GM19463 (cell line): ENCODE measurements at regions not wholly inside any gene's neighbourhood (a gene's known extent, or its start where the extent isn't known, plus 50 kb on each side); places are given as distances from the start of the nearest gene placed in this dataset.
"Not testable (repeated sequence)": the region's sequence is repeated elsewhere in the genome, so short reads cannot be mapped to it uniquely, and the experiment has no call there.

Source experiments
- ATAC-seq: cut with Tn5 transposase; IDR thresholded peaks from one replicate; pipeline ENCODE4 v1.9.1; 2021; ENCODE audit warnings: mild to moderate bottlenecking, moderate library complexity; ENCODE audit not compliant: unreplicated experiment

GRCh38 chr3:150329408-150329807, 78.7 kb upstream of the TSC22D2 start:
- no peak for ATAC-seq

DNA sequence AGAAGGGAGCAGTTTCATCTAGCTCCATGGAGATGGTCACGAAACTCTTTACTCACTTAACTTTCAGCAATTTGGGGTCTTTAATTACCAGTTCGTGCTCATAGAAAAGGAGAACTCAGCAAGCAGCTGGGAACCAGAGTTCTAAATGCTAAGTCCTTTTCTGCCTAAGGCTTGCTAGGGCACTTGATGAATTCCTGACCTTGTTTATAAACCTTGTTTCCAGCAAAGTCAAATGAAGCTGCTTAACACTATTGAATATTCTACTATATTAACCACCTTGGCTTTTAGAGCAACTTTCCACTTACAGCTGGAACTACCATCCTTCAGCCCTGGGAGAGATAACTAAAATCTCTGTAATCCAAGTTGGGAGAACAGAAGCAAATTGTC, 79.5 kb upstream of the TSC22D2 start:
- no peak for ATAC-seq

- no peak for ATAC-seq
Measured at GRCh38 chr3:150327678-150328653, 80.1 kb upstream of the TSC22D2 start.

GRCh38 chr3:150324788-150325187, 83.3 kb upstream of the TSC22D2 start:
- no peak for ATAC-seq

DNA sequence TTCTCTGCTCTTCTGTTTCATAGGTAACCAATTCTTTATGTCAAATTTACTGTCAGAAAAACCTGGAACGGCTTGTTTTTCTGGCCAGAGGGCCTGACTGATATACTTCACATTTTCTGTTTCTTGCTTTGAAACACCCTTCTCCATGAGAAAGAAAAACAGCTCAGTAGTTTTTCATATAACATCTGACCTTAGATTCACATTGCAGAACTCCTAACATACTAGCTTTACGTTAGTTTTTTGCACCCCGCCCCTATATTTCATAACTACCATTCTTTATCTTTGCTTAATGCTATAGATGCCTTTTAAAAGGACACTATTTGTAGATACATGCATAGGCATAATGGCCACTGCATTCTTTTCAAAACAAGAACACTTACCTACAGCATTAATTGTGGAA, 83.9 kb upstream of the TSC22D2 start:
- ATAC-seq: no peak

- no peak for ATAC-seq
Measured at GRCh38 chr3:150323770-150324169, 84.3 kb upstream of the TSC22D2 start.

- not testable (repeated sequence) for ATAC-seq
Measured at GRCh38 chr3:150323091-150323490, 85.0 kb upstream of the TSC22D2 start.

- not testable (repeated sequence) for ATAC-seq
Measured at GRCh38 chr3:150320971-150321370, 87.1 kb upstream of the TSC22D2 start.

- no peak for ATAC-seq
Measured at GRCh38 chr3:150319900-150320299, 88.2 kb upstream of the TSC22D2 start.

GRCh38 chr3:150317469-150317868, 90.6 kb upstream of the TSC22D2 start:
- ATAC-seq: no peak

DNA sequence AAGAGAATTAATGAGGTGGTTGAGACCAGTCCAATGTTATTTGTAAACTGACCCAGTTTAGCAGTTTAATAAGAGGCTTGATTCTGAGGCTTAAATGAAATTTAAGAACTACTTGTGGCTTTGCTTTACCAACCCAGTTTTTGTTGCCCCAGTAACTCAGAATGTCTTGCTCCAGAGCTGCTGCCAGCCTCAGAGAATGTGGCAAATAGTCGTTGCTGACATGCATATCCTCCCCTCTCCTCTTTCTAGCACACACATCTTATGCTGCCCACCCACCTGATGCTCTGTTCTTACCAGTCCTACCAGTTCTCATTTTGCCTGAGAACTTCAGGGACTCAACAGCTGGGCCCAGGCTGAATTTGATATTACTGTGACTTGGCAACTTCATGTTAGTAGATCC, 92.4 kb upstream of the TSC22D2 start:
- no peak for ATAC-seq

GRCh38 chr3:150314248-150315004, 93.7 kb upstream of the TSC22D2 start:
- ATAC-seq: no peak

DNA sequence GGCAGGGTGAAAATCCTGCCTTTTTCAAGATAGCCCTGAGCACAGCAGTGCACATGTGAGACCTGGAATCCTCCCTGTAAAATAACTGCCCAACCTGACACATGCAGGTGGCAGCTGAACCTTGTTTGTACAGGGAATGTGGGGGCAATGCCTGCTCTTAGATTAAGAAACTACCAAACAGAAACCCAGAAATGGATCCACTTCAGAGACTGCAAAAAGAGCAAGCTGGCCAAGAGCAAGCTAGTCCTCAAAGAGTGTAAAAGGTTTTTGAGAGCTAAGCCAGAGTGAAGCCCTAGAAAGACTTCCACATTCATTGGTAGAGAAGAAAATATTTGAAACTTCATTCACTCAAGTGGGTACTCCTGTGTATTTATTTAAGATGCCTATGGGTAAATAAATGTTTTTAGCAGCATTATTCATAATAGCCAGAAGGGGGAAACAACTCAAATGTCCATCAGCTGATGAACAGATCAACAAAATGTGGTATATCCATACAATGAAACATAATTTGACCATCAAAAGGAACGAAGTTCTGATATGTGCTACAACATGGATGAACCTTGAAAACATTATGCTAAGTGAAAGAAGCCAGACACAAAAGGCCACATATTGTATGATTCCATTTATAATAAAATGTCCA, 96.0 kb upstream of the TSC22D2 start:
- no peak for ATAC-seq

DNA sequence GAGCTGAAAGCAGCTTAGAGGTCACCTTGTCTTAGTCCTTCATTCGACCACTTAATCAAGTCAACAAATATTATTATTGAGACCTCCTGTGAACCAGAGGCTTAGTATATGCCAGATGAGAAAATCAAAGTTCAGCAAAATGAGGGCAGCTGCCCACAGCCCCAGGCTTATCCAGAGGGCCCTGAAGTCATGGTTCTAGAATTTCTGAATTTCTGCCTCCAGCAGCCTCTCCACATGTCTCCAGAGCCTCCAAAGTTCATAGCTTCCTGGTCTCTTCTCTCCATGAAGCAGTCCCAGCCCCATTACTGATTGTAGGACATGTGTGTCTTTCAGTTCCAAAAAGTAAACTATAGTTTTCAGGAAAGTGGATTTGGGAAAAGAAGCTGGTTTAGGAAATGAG, 96.9 kb upstream of the TSC22D2 start:
- ATAC-seq: no peak

- ATAC-seq: no peak
Measured at GRCh38 chr3:150309557-150309956, 98.5 kb upstream of the TSC22D2 start.

GRCh38 chr3:150309257-150309542, 98.9 kb upstream of the TSC22D2 start:
- ATAC-seq: no peak

- ATAC-seq: no peak
Measured at GRCh38 chr3:150308481-150309256, 99.4 kb upstream of the TSC22D2 start.

DNA sequence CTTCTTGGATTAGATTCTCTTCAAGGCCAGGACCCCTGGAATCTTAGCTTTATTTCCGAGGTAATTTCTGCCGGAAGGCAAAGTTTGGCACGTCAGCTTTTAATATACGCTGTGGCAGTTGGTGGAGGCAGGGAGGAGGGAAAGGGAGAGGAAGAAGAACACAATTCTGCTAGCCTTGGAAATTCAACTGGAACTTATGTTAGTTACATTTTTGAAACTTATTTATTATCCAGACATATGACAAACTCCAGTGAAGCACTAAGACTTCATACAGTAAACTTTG, 100.1 kb upstream of the TSC22D2 start:
- ATAC-seq: no peak

DNA sequence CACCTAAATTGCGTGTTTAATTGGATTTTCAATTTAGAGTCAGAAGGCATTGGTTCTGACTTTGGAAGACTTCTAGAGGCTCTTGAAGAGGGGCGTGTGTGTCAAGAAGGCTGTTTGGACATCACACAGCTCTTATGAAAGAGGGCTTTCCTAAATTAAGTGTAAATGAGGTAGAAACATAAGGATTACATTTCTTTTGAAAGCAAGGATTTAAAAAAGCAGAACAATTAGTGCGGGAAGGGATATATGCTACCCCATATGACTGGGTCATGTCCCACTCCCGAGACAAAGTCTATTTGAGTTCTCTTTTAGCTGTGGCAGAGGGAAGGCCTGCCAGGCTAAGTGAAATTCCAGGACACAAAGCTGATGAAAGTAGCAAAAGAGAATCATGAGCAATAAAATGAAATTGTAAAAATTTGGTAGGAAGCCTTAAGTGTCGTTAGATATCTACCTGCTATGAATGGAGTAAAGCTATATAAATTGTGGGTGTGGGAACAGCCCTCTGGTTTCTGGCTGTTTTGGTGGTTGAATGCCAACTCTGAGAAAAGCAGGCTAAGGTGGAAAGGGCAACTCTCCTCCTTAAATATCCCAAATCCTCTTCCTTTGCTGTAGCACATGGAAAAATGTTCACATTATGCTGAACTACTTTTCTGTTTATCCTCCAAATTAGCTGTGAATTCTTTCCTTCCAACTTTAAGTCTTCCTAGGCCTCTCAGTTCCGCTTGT, 100.6 kb upstream of the TSC22D2 start:
- ATAC-seq: no peak

DNA sequence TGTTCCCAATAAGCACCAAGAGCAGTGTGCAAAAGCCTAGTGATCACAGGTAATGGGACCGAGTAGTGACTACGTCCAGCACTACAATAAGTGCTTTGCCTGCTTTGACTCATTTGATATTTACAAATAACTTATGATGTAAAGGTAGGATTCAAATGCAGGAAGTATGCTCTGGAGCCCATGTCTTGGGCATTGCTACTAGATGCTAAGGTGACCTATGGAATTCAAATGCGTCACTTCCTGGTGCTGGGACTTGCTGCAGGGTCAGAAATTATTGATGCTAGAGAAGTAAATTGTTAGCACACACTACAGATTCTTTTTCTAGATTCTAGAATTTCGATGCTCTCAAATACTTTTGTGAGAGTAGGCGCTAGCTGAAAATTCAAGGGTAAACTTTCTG, 101.2 kb upstream of the TSC22D2 start:
- ATAC-seq: no peak

DNA sequence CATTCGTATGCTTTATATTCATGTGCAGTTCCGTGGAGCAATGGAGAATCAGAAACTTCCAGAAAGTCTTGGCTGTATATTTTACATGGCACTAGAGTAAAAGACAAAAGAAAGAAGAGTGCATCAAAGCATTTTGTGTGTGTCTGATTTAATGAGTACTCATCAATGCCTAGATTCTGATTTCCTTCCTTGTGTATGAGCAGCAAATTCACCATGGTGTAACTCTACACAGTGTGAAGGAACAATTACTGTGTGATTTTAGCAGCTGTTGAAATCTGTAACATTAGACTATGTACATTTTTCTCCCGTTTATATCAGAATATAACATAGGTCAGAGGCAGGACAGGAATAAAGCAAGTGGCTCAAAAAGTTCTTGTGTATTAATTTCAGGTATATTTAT, 102.0 kb upstream of the TSC22D2 start:
- ATAC-seq: no peak
